Psoas muscle (tissue), 7 donors: ENCODE measurements at regions not wholly inside any gene's neighbourhood (a gene's known extent, or its start where the extent isn't known, plus 50 kb on each side); places are given as distances from the start of the nearest gene placed in this dataset.

Experiments
- ATAC-seq, 4 donors: fragments of 200-7000 bp; cut with Tn5 transposase; one replicate each; pipeline ENCODE4 v1.9.1; 2020; ENCODE audit warnings: moderate library complexity in 3 of 4, mild to moderate bottlenecking in 2 of 4
- DNase-seq, 2 donors: peaks; one replicate each; pipeline ENCODE4 v3.0.0-alpha.2; 2020
- H3K27ac ChIP-seq: fragments of 200-600 bp; one replicate; pipeline ENCODE4 v1.8.0; 2022
- H3K27me3 ChIP-seq, 3 donors: fragments of 200-600 bp in 1 of 3; one replicate each; pipeline versions ENCODE4 v1.6.1 to v1.8.0; 2013 to 2022; ENCODE audit warnings: low read length in 2 of 3, mild to moderate bottlenecking in 2 of 3, moderate library complexity in 1 of 3; ENCODE audit not compliant: insufficient read depth in 3 of 3
- H3K36me3 ChIP-seq, 2 donors: fragments of 200-600 bp in 1 of 2; one replicate each; pipeline versions ENCODE4 v1.6.1 to v1.8.0; 2013 to 2022; ENCODE audit warnings: low read depth in 1 of 2, mild to moderate bottlenecking in 1 of 2, moderate library complexity in 1 of 2; ENCODE audit not compliant: insufficient read depth in 1 of 2
- H3K4me1 ChIP-seq: fragments of 200-600 bp; one replicate; pipeline ENCODE4 v1.8.0; 2022
- H3K4me3 ChIP-seq: fragments of 200-600 bp; one replicate; pipeline ENCODE4 v1.8.0; 2022; ENCODE audit warnings: mild to moderate bottlenecking
- H3K9me3 ChIP-seq: fragments of 200-600 bp; one replicate; pipeline ENCODE4 v1.8.0; 2022
- WGBS, 3 donors: extraction: QIAGEN DNeasy Blood & Tissue Kit; methylation state at CpG; one replicate each; pipeline versions ENCODE4 v1.1.6 to v1.1.7; 2013; 5-methylcytosine and 5-hydroxymethylcytosine counted together
- intact Hi-C, 2 donors: fragments of 100-400 bp; cut with DNase I; formaldehyde crosslinking; loops; one replicate each; pipeline versions ENCODE4 v1.11.0 to v1.14.2; 2022
- TF ChIP-seq, protein P1 (sequence below): fragments of 200-600 bp; IDR thresholded peaks from one replicate; pipeline ENCODE4 v1.8.0; 2022; ENCODE audit warnings: antibody characterized with exemption
- donor health status: healthy with polysubstance abuse.
- donor health status: DM: no; HTN: no; CAD: no; lungs with moderate emphysema.
- donor health status: Bipolar disorder and iron deficiency.
- donor health status: healthy.
- donor health status: DM: yes; HTN: yes; CAD: no.
- donor health status: DM: no; HTN: no; CAD: no.
- donor health status: DM: yes; HTN: yes; CAD: no.

- no peaks in the 10 kb centered on the region for H3K36me3 ChIP-seq
- no peak overlapping the region for H3K4me3 ChIP-seq
- TF ChIP-seq, protein P1, sequence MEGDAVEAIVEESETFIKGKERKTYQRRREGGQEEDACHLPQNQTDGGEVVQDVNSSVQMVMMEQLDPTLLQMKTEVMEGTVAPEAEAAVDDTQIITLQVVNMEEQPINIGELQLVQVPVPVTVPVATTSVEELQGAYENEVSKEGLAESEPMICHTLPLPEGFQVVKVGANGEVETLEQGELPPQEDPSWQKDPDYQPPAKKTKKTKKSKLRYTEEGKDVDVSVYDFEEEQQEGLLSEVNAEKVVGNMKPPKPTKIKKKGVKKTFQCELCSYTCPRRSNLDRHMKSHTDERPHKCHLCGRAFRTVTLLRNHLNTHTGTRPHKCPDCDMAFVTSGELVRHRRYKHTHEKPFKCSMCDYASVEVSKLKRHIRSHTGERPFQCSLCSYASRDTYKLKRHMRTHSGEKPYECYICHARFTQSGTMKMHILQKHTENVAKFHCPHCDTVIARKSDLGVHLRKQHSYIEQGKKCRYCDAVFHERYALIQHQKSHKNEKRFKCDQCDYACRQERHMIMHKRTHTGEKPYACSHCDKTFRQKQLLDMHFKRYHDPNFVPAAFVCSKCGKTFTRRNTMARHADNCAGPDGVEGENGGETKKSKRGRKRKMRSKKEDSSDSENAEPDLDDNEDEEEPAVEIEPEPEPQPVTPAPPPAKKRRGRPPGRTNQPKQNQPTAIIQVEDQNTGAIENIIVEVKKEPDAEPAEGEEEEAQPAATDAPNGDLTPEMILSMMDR, result no peak
- no peaks in the 10 kb centered on the region for H3K27me3 ChIP-seq
- no peak for ATAC-seq
- no peaks in the 10 kb centered on the region for H3K4me1 ChIP-seq
- DNase-seq, result no peak
- no peaks in the 10 kb centered on the region for H3K9me3 ChIP-seq
- H3K27ac ChIP-seq, result no peak overlapping the region
- WGBS, 3 donors, result 46 to 74% (median 70%) methylated on average over 3 of the region's 3 CpGs
- intact Hi-C loops, result no loop called here
Measured at GRCh38 chrX:127552571-127552970, 499.6 kb downstream of the ACTRT1 start.

DNA sequence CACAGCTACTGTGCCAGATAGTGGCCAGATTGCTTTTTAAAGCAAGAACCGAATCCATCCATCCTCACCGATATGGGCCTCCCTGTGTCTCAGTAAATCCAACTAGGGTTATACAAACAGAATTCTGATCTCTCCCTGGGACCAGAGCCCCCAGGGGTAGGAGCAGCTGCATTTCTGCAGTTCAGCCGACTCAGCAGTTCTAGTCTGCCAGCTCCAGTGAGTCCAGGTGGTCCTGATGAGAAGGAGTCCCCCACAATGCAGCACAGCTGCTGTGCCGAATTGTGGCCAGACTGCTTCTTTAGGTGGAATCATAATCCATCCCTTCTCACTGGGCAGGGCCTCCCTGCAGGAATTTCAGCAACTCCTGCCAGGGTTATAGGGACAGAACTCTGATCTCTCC lies 532.9 kb downstream of the ACTRT1 start:
- DNase-seq, result no peak
- TF ChIP-seq, protein P1, result no peak
- no peak overlapping the region for H3K27ac ChIP-seq
- ATAC-seq, result no peak
- intact Hi-C loops, result no loop called here
- H3K4me1 ChIP-seq, result no peaks in the 10 kb centered on the region
- H3K9me3 ChIP-seq, result no peaks in the 10 kb centered on the region
- no peaks in the 10 kb centered on the region for H3K36me3 ChIP-seq
- WGBS, 3 donors, result 40 to 41% (median 41%) methylated on average over 4 of the region's 4 CpGs
- H3K4me3 ChIP-seq, result no peak overlapping the region
- no peaks in the 10 kb centered on the region for H3K27me3 ChIP-seq

GRCh38 chrX:127490000-127490399 lies 562.2 kb downstream of the ACTRT1 start:
- Histone ChIP-seq H3K4me1 (no peaks in the 10 kb centered on the region), H3K27me3 (no peaks in the 10 kb centered on the region), H3K36me3 (no peaks in the 10 kb centered on the region), H3K9me3 (peaks cover 4% of the 10 kb centered on the region), H3K27ac (no peak overlapping the region), H3K4me3 (no peak overlapping the region)
- 83 to 92% (median 88%) methylated on average over 1 of the region's 1 CpG for WGBS, 3 donors
- no peak for ATAC-seq
- intact Hi-C loops, result no loop called here
- TF ChIP-seq, protein P1, result no peak
- DNase-seq, result no peak

- Histone ChIP-seq H3K27me3 (no peaks in the 10 kb centered on the region), H3K36me3 (no peaks in the 10 kb centered on the region), H3K27ac (no peak overlapping the region), H3K9me3 (no peaks in the 10 kb centered on the region), H3K4me1 (no peaks in the 10 kb centered on the region), H3K4me3 (no peak overlapping the region)
- ATAC-seq (no peak), DNase-seq (no peak)
- intact Hi-C loops, result no loop called here
- TF ChIP-seq, protein P1, result no peak
Measured at GRCh38 chrX:127466211-127466610, 586.0 kb downstream of the ACTRT1 start.

- Histone ChIP-seq H3K9me3 (no peaks in the 10 kb centered on the region), H3K4me1 (no peaks in the 10 kb centered on the region), H3K36me3 (no peaks in the 10 kb centered on the region), H3K4me3 (no peak overlapping the region), H3K27me3 (no peaks in the 10 kb centered on the region), H3K27ac (no peak overlapping the region)
- intact Hi-C loops, result no loop called here
- 34 to 55% (median 45%) methylated on average over 4 of the region's 4 CpGs for WGBS, 3 donors
- ATAC-seq (no peak), DNase-seq (no peak)
- TF ChIP-seq, protein P1, result no peak
Measured at GRCh38 chrX:127459790-127460189, 592.4 kb downstream of the ACTRT1 start.
